Motor neuron (in vitro differentiated cells): ENCODE measurements at regions not wholly inside any gene's neighbourhood (a gene's known extent, or its start where the extent isn't known, plus 50 kb on each side); places are given as distances from the start of the nearest gene placed in this dataset.
A peak's percentile ranks its signal among the peaks of the same experiment; 100 is the strongest.

Experiments
- ATAC-seq, 8 experiments: fragments of 200-7000 bp; cut with Tn5 transposase; replicated peaks in 6 of 8; 2 replicates each; pipeline ENCODE4 v1.8.0; 2021; ENCODE audit warnings: mild to moderate bottlenecking in 8 of 8, moderate library complexity in 8 of 8
- H3K27ac ChIP-seq, 2 donors: fragments of 250-450 bp; sonication (Bioruptor Pico); 2 replicates each; pipeline ENCODE4 v1.9.0; 2021; ENCODE audit warnings: antibody characterized with exemption in 2 of 2, mild to moderate bottlenecking in 2 of 2, moderate library complexity in 1 of 2
- H3K4me1 ChIP-seq, 2 donors: fragments of 250-450 bp; sonication (Bioruptor Pico); replicated peaks in 1 of 2; 2 replicates each; pipeline ENCODE4 v1.6.1; 2021; ENCODE audit warnings: antibody characterized with exemption in 2 of 2, mild to moderate bottlenecking in 2 of 2, moderate library complexity in 1 of 2
- H3K4me3 ChIP-seq, 5 donors: fragments of 250-450 bp; sonication (Bioruptor Pico); 2 replicates each; pipeline ENCODE4 v1.9.0; 2021; ENCODE audit warnings: antibody characterized with exemption in 5 of 5, mild to moderate bottlenecking in 5 of 5, moderate library complexity in 4 of 5
- whole genome bisulfite sequencing, 10 experiments: fragments of 450-650 bp; shearing (Covaris generic); methylation state at CpG; one replicate each; pipeline ENCODE4 v1.0.0; 2022; 5-methylcytosine and 5-hydroxymethylcytosine counted together
- in situ Hi-C, 9 experiments: fragments of 400-800 bp; cut with MboI; loops; one replicate each; pipeline ENCODE4 v1.15.0; 2021; ENCODE audit warnings: low sequenced_read_pairs in 9 of 9, low pct_unique_long_range_greater_than_20kb in 2 of 9; ENCODE audit not compliant: unreplicated experiment in 9 of 9

DNA sequence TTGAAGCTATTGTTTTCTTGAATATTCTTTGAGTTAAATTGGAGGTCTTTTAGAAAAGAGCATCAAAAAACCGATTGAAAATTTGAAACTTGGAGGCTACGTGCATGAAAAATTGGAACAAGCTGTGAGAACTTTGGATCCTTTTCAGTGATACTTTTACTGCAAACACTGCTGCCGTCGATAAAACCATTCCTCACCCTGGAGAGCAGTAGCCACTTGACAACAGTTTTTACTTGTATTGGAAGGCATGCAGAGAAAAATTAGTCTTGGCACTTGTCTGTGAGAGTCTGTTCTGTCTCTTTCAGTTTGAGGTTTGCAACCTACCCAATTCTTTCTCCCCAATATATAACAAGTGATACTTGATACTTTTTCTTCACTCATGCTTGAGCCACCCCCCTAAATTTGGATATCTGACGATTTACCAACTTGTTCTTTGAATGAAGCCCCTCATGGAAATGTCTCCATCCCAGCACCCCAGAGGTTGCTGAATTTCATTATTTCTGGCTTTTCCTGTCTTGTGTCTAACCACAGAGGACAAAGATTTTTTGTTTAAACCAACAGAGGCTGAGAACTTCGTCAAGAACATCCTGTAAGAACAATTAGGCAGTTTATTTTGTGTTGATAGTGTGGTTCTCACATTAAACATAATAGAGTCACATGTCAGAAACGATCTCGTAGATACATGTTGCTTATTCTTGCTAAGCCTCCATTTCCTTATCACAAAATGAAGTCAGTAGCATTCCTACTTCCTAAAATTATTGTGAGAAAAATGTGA lies 307.3 kb upstream of the PLSCR5 start:
- peak in 1 of 8 experiments; percentile 92 for ATAC-seq
- in situ Hi-C loops: no loop called here

GRCh38 chr3:146903927-146904326 lies 298.8 kb upstream of the PLSCR5 start:
- no peak for ATAC-seq
- no peaks in the 10 kb centered on the region for H3K4me1 ChIP-seq
- H3K4me3 ChIP-seq: no peak overlapping the region
- 13 to 100% (median 84%) methylated on average over 1 to 3 of the region's 3 CpGs; no CpG with 5 or more reads in 2 of the 10 experiments for WGBS, 10 experiments
- no peak overlapping the region for H3K27ac ChIP-seq
- in situ Hi-C loops: no loop called here

More for the DNA sequence above, 307.3 kb upstream of the PLSCR5 start:
- 0 to 93% (median 69%) methylated on average over 3 to 8 of the region's 8 CpGs for WGBS, 10 experiments
- H3K27ac ChIP-seq: no peak overlapping the region
- H3K4me3 ChIP-seq: no peak overlapping the region
- H3K4me1 ChIP-seq: no peaks in the 10 kb centered on the region

DNA sequence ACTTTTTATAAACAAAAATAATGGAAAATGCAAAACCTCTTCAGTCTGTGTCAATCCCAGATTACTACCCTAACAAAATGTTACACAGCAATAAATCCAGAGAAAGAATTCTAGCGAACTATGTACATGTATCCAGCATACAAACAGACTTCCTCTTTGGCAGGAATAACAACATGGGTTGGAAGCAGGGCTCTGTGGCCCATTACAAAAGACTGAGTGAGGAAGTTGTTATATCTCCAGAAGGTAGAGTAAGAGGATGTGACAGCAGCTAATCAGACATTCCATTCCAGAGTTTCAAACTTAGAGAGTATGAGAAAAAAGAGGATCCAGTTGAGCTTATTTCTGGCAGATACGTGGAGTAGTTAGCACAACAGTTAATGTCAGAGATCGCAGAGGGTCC lies 294.0 kb upstream of the PLSCR5 start:
- H3K4me1 ChIP-seq: no peaks in the 10 kb centered on the region
- 49 to 100% (median 85%) methylated on average over 1 to 3 of the region's 3 CpGs; no CpG with 5 or more reads in 2 of the 10 experiments for WGBS, 10 experiments
- ATAC-seq: no peak
- H3K4me3 ChIP-seq: no peak overlapping the region
- in situ Hi-C loops: no loop called here
- H3K27ac ChIP-seq: no peak overlapping the region

- ATAC-seq: no peak
- H3K4me3 ChIP-seq: no peak overlapping the region
- in situ Hi-C loops: no loop called here
- no peak overlapping the region for H3K27ac ChIP-seq
- WGBS, 10 experiments: 61 to 100% (median 87%) methylated on average over 1 to 4 of the region's 4 CpGs; no CpG with 5 or more reads in 4 of the 10 experiments
- H3K4me1 ChIP-seq: no peaks in the 10 kb centered on the region
Measured at GRCh38 chr3:146896711-146897110, 291.6 kb upstream of the PLSCR5 start.

- ATAC-seq: peak in 3 of 8 experiments; percentile 75 to 100 (median 100)
- H3K4me3 ChIP-seq: no peak overlapping the region
- WGBS, 10 experiments: 24 to 96% (median 82%) methylated on average over 2 to 4 of the region's 4 CpGs; no CpG with 5 or more reads in 1 of the 10 experiments
- in situ Hi-C loops: no loop called here
- H3K27ac ChIP-seq: no peak overlapping the region
- H3K4me1 ChIP-seq: no peaks in the 10 kb centered on the region
Measured at GRCh38 chr3:146895026-146895749, 290.0 kb upstream of the PLSCR5 start.

- no peak for ATAC-seq
- in situ Hi-C loops: no loop called here
- Histone ChIP-seq H3K4me3 (no peak overlapping the region), H3K4me1 (no peaks in the 10 kb centered on the region), H3K27ac (no peak overlapping the region)
- 13 to 100% (median 88%) methylated on average over 1 of the region's 1 CpG for WGBS, 10 experiments
Measured at GRCh38 chr3:146894406-146894805, 289.3 kb upstream of the PLSCR5 start.

DNA sequence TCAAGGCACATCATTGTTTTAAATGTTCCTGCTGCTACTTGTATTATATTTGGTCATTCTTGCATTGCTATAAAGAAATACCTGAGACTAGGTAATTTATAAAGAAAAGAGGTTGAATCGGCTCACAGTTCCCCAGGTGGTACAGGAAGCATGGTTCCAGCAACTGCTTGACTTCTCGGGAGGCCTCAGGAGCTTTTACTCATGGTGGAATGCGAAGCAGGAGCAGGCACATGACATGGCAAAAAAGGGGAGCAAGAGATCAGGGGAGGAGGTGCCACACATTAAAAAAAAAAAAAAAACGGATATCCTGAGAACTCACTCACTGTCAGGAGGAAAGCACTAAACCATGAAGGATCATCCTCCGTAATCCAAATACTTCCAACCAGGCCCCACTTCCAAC lies 286.9 kb upstream of the PLSCR5 start:
- H3K4me1 ChIP-seq: no peaks in the 10 kb centered on the region
- ATAC-seq: no peak
- H3K4me3 ChIP-seq: no peak overlapping the region
- H3K27ac ChIP-seq: no peak overlapping the region
- in situ Hi-C loops: no loop called here
- 40 to 100% (median 90%) methylated on average over 1 to 5 of the region's 5 CpGs for WGBS, 10 experiments

DNA sequence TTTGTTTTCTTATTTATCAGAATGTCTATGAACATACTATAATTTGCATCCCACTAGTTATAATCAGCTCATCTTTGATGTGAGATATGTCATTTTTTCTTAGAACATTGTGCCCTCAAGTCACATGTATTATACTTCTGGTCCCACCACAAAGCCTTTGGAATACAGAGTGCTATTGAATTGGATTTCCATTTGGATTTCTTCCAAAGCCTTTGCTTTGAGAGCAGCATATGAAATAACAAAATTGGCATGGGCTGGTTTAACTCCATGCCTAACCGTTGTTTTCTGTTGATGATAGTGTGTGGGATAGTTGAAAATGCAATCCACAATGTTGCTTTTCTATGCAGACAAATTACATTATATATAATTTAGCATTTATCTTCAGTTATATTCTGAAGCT lies 284.5 kb upstream of the PLSCR5 start:
- no peak overlapping the region for H3K27ac ChIP-seq
- ATAC-seq: no peak
- in situ Hi-C loops: no loop called here
- H3K4me1 ChIP-seq: no peaks in the 10 kb centered on the region
- no peak overlapping the region for H3K4me3 ChIP-seq
- WGBS, 10 experiments: 17 to 100% (median 80%) methylated on average over 1 of the region's 1 CpG; no CpG with 5 or more reads in 3 of the 10 experiments

DNA sequence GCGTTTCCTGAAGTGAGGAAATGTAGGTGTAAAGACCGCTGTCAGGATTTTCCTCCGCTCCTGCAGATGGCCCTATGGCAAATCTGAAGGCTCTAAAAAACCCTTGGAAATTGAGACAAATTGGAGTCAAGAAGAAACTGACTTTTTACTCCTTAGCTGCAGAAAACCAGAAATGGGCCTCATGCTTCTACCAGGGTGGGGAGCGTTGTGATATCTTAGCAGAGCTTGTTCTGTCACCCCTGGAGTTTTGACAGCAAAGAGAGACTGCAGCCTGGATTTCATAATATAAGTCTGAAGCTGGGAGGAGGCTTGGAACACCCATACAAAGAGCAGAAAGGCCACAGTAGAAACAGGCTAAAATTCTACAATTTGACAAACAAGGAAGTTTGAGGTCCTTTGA lies 283.0 kb upstream of the PLSCR5 start:
- Histone ChIP-seq H3K4me3 (no peak overlapping the region), H3K27ac (no peak overlapping the region), H3K4me1 (no peaks in the 10 kb centered on the region)
- in situ Hi-C loops: no loop called here
- ATAC-seq: no peak
- WGBS, 10 experiments: 60 to 94% (median 74%) methylated on average over 1 to 3 of the region's 4 CpGs; no CpG with 5 or more reads in 3 of the 10 experiments

DNA sequence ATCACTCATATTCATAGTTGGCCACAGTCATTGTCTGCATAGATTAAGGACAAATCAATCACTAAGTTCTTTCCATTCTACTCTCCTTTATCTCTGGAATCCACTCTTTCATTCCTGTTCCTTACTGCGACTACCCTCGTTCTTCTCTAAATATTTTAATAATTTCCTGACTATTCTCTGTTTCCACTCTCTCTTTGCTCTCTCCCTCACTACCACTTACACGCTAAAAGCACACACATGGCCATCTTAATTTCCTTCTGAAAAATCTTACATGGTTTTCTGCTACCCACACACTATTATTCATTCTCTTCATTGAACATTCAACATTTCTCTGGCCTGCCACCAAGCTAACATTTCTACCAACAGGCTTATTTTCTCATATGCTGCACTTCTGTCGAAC lies 279.6 kb upstream of the PLSCR5 start:
- H3K4me3 ChIP-seq: no peak overlapping the region
- no peak overlapping the region for H3K27ac ChIP-seq
- in situ Hi-C loops: no loop called here
- 46 to 100% (median 90%) methylated on average over 2 to 4 of the region's 4 CpGs for WGBS, 10 experiments
- no peaks in the 10 kb centered on the region for H3K4me1 ChIP-seq
- no peak for ATAC-seq

- 0 to 89% (median 78%) methylated on average over 1 to 2 of the region's 2 CpGs; no CpG with 5 or more reads in 1 of the 10 experiments for WGBS, 10 experiments
- in situ Hi-C loops: no loop called here
- Histone ChIP-seq H3K27ac (no peak overlapping the region), H3K4me1 (no peaks in the 10 kb centered on the region), H3K4me3 (no peak overlapping the region)
- ATAC-seq: no peak
Measured at GRCh38 chr3:146884296-146884695, 279.1 kb upstream of the PLSCR5 start.

DNA sequence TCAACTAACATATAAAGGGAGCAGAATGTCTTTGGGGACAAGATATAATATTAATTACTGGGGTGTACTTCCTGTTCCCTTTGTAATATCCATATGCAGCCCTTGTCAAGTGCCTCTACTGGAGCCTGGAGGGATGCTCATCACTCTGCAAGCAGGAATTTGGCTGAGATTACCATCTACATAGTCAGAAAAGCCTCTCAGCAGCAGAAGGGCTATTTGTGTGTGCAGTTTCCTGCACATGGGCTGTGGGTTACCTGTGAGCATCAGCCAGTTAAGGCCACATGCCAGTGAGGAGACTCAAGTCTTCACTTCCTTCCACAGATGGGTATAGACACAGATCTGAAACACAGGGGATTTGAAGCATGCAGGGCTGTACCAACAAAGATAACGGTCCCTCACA lies 278.1 kb upstream of the PLSCR5 start:
- no peak overlapping the region for H3K27ac ChIP-seq
- ATAC-seq: peak in 2 of 8 experiments; percentile 36 to 76
- H3K4me1 ChIP-seq: no peaks in the 10 kb centered on the region
- in situ Hi-C loops: no loop called here
- no peak overlapping the region for H3K4me3 ChIP-seq
- WGBS, 10 experiments: 9 to 89% (median 80%) methylated on average over 1 of the region's 1 CpG; no CpG with 5 or more reads in 5 of the 10 experiments

- Histone ChIP-seq H3K27ac (no peak overlapping the region), H3K4me3 (no peak overlapping the region), H3K4me1 (no peaks in the 10 kb centered on the region)
- 0 to 73% (median 68%) methylated on average over 1 to 3 of the region's 3 CpGs for WGBS, 10 experiments
- in situ Hi-C loops: no loop called here
- no peak for ATAC-seq
Measured at GRCh38 chr3:146881966-146882760, 277.0 kb upstream of the PLSCR5 start.
